ENCODE measurements at regions not wholly inside any gene's neighbourhood (a gene's known extent, or its start where the extent isn't known, plus 50 kb on each side); places are given as distances from the start of the nearest gene placed in this dataset.
A peak's percentile ranks its signal among the peaks of the same experiment; 100 is the strongest.

- ChIA-PET POLR2A (no interaction called here), CTCF (no interaction called here)
- H3K4me3 Mint-ChIP-seq (ENCODE audit: unreplicated experiment): no peak overlapping the region
- H3K27ac Mint-ChIP-seq (ENCODE audit: unreplicated experiment): peak overlapping the region; percentile 39
- H3K27me3 ChIP-seq (replicated peaks; ENCODE audit: control insufficient read depth, insufficient read depth, low read length): no peaks in the 10 kb centered on the region
- peaks cover 28% of the 10 kb centered on the region for H3K4me1 Mint-ChIP-seq (ENCODE audit: low read depth, unreplicated experiment)
- H3K4me1 ChIP-seq: peaks cover 20% of the 10 kb centered on the region
- no peak for TF ChIP-seq CTCF (IDR thresholded peaks at IDR 0.05; ENCODE audit: insufficient read depth in 1 of 2, low read depth in 1 of 2, low read length in 1 of 2, severe bottlenecking in 1 of 2, unreplicated experiment in 1 of 2)
- no peak overlapping the region for H3K4me3 ChIP-seq (ENCODE audit: low read depth, low read length)
- H3K9me3 ChIP-seq: peaks cover 7% of the 10 kb centered on the region; the same call in 1 of the 2 replicates
- BruUV-seq (replicated peaks): no TSS peak
- no peaks in the 10 kb centered on the region for H3K27me3 Mint-ChIP-seq (ENCODE audit: insufficient read depth, unreplicated experiment)
- DNase-seq: peak in 1 of 2 experiments; percentile 16
- H3K36me3 ChIP-seq (ENCODE audit: control insufficient read depth, insufficient read depth, low read length): no peaks in the 10 kb centered on the region
- intact Hi-C loops (cut with micrococcal nuclease; ENCODE audit: unreplicated experiment): no loop called here
- H3K9me3 Mint-ChIP-seq (ENCODE audit: unreplicated experiment): no peaks in the 10 kb centered on the region
- H3K36me3 Mint-ChIP-seq (ENCODE audit: insufficient read depth, unreplicated experiment): no peaks in the 10 kb centered on the region
Observed at GRCh38 chr5:136675769-136676168, 310.4 kb upstream of the TRPC7 start.

GRCh38 chr5:136674178-136674577, 308.8 kb upstream of the TRPC7 start:
- TF ChIP-seq CTCF (IDR thresholded peaks at IDR 0.05; ENCODE audit: insufficient read depth in 1 of 2, low read depth in 1 of 2, low read length in 1 of 2, severe bottlenecking in 1 of 2, unreplicated experiment in 1 of 2): no peak
- ChIA-PET POLR2A (no interaction called here), CTCF (no interaction called here)
- no TSS peak for BruUV-seq (replicated peaks)
- H3K36me3 Mint-ChIP-seq (ENCODE audit: insufficient read depth, unreplicated experiment): no peaks in the 10 kb centered on the region
- H3K27ac Mint-ChIP-seq (ENCODE audit: unreplicated experiment): no peak overlapping the region
- peaks cover 20% of the 10 kb centered on the region for H3K4me1 ChIP-seq
- H3K9me3 Mint-ChIP-seq (ENCODE audit: unreplicated experiment): no peaks in the 10 kb centered on the region
- no peak overlapping the region for H3K4me3 ChIP-seq (ENCODE audit: low read depth, low read length)
- no peak overlapping the region for H3K4me3 Mint-ChIP-seq (ENCODE audit: unreplicated experiment)
- intact Hi-C loops (cut with micrococcal nuclease; ENCODE audit: unreplicated experiment): no loop called here
- H3K36me3 ChIP-seq (ENCODE audit: control insufficient read depth, insufficient read depth, low read length): no peaks in the 10 kb centered on the region
- no peak for DNase-seq
- H3K27me3 ChIP-seq (replicated peaks; ENCODE audit: control insufficient read depth, insufficient read depth, low read length): no peaks in the 10 kb centered on the region
- H3K9me3 ChIP-seq: no peaks in the 10 kb centered on the region
- peaks cover 2% of the 10 kb centered on the region for H3K27me3 Mint-ChIP-seq (ENCODE audit: insufficient read depth, unreplicated experiment)
- H3K4me1 Mint-ChIP-seq (ENCODE audit: low read depth, unreplicated experiment): peaks cover 28% of the 10 kb centered on the region

- Mint-ChIP-seq H3K27ac (ENCODE audit: unreplicated experiment) (no peak overlapping the region), H3K36me3 (ENCODE audit: insufficient read depth, unreplicated experiment) (no peaks in the 10 kb centered on the region), H3K9me3 (ENCODE audit: unreplicated experiment) (no peaks in the 10 kb centered on the region), H3K27me3 (ENCODE audit: insufficient read depth, unreplicated experiment) (peaks cover 2% of the 10 kb centered on the region), H3K4me3 (ENCODE audit: unreplicated experiment) (no peak overlapping the region), H3K4me1 (ENCODE audit: low read depth, unreplicated experiment) (no peaks in the 10 kb centered on the region)
- DNase-seq: no peak
- no peak for TF ChIP-seq CTCF (IDR thresholded peaks at IDR 0.05; ENCODE audit: insufficient read depth in 1 of 2, low read depth in 1 of 2, low read length in 1 of 2, severe bottlenecking in 1 of 2, unreplicated experiment in 1 of 2)
- intact Hi-C loops (cut with micrococcal nuclease; ENCODE audit: unreplicated experiment): no loop called here
- Histone ChIP-seq H3K4me1 (no peaks in the 10 kb centered on the region), H3K27me3 (replicated peaks; ENCODE audit: control insufficient read depth, insufficient read depth, low read length) (no peaks in the 10 kb centered on the region), H3K4me3 (ENCODE audit: low read depth, low read length) (no peak overlapping the region), H3K9me3 (no peaks in the 10 kb centered on the region), H3K36me3 (ENCODE audit: control insufficient read depth, insufficient read depth, low read length) (no peaks in the 10 kb centered on the region)
- no TSS peak for BruUV-seq (replicated peaks)
- ChIA-PET CTCF (no interaction called here), POLR2A (no interaction called here)
Observed at GRCh38 chr5:136667789-136668188, 302.4 kb upstream of the TRPC7 start.

Measured in Caco-2 (cell line).